SK-N-SH treated with all-trans-retinoic acid at 6 μM for 48 hours (cell line): ENCODE measurements at regions not wholly inside any gene's neighbourhood (a gene's known extent, or its start where the extent isn't known, plus 50 kb on each side); places are given as distances from the start of the nearest gene placed in this dataset.

Experiments
- ARNTL ChIP-seq: fragments of 450-650 bp; formaldehyde crosslinking; IDR thresholded peaks from 2 replicates; pipeline ENCODE4 v1.5.0; 2020; ENCODE audit warnings: low read depth, mild to moderate bottlenecking, moderate library complexity, borderline replicate concordance
- BACH2 ChIP-seq: fragments of 250-450 bp; sonication (Bioruptor Pico); IDR thresholded peaks from 2 replicates; pipeline ENCODE4 v1.9.0; 2021; ENCODE audit warnings: mild to moderate bottlenecking, borderline replicate concordance
- ESRRG ChIP-seq: fragments of 250-450 bp; sonication (Bioruptor Pico); IDR thresholded peaks from 2 replicates; pipeline ENCODE4 v1.6.1; 2021; ENCODE audit warnings: mild to moderate bottlenecking
- GLIS3 ChIP-seq: fragments of 250-450 bp; sonication (Bioruptor Pico); IDR thresholded peaks from 2 replicates; pipeline ENCODE4 v1.5.0; 2020; ENCODE audit warnings: mild to moderate bottlenecking, moderate library complexity
- ISL1 ChIP-seq: fragments of 250-450 bp; sonication (Bioruptor Pico); IDR thresholded peaks from 2 replicates; pipeline ENCODE4 v2.1.2; 2022; ENCODE audit warnings: mild to moderate bottlenecking, moderate library complexity
- OSR1 ChIP-seq: fragments of 250-450 bp; sonication (Bioruptor Pico); IDR thresholded peaks from 2 replicates; pipeline ENCODE4 v1.8.0; 2022; ENCODE audit warnings: moderate library complexity, mild to moderate bottlenecking, inconsistent platforms
- POU6F1 ChIP-seq: fragments of 250-450 bp; sonication (Bioruptor Pico); IDR thresholded peaks from 2 replicates; pipeline ENCODE4 v1.8.0; 2021; ENCODE audit warnings: low read depth, mild to moderate bottlenecking, moderate library complexity, borderline replicate concordance
- ZFP3 ChIP-seq: fragments of 250-450 bp; sonication (Bioruptor Pico); IDR thresholded peaks from 2 replicates; pipeline ENCODE4 v1.5.0; 2020; ENCODE audit warnings: mild to moderate bottlenecking, moderate library complexity
- ZNF8 ChIP-seq: fragments of 450-650 bp; formaldehyde crosslinking; IDR thresholded peaks from 2 replicates; pipeline ENCODE4 v1.5.0; 2020; ENCODE audit warnings: mild to moderate bottlenecking, moderate library complexity
- TF ChIP-seq, protein P1 (sequence below): fragments of 250-450 bp; sonication (Bioruptor Pico); IDR thresholded peaks from 2 replicates; pipeline ENCODE4 v1.5.1; 2020; ENCODE audit warnings: low read depth, mild to moderate bottlenecking, moderate library complexity
- TF ChIP-seq, protein P2 (sequence below): fragments of 250-450 bp; sonication (Bioruptor Pico); IDR thresholded peaks from 2 replicates; pipeline ENCODE4 v1.8.0; 2020; ENCODE audit warnings: mild to moderate bottlenecking, moderate library complexity, borderline replicate concordance

DNA sequence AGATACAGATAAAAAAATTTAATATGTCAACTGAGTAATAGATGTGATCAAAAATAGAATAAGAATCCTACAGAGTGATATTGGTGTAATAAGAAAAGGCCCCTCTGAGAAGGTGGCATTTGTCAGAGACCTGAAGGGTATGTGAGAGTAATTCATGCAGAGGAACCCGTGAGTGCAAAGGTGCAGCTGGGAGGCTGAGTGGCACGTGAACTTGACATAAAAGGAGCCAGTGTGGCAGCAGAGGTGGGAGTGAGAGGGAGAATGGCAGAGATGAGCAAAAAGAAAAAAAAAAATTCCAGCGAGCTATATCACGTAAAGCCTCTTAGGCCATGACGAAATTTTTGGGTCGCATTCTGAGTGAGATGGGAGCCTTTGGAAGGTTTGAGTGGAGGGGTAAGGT, 588.9 kb downstream of the KCTD12 start:
- TF ChIP-seq POU6F1 (CRISPR knock-in tag), result no peak
- no peak for TF ChIP-seq ISL1 (CRISPR knock-in tag)
- TF ChIP-seq, protein P1, sequence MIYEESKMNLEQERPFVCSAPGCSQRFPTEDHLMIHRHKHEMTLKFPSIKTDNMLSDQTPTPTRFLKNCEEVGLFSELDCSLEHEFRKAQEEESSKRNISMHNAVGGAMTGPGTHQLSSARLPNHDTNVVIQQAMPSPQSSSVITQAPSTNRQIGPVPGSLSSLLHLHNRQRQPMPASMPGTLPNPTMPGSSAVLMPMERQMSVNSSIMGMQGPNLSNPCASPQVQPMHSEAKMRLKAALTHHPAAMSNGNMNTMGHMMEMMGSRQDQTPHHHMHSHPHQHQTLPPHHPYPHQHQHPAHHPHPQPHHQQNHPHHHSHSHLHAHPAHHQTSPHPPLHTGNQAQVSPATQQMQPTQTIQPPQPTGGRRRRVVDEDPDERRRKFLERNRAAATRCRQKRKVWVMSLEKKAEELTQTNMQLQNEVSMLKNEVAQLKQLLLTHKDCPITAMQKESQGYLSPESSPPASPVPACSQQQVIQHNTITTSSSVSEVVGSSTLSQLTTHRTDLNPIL (CRISPR knock-in tag), result no peak
- TF ChIP-seq, protein P2, sequence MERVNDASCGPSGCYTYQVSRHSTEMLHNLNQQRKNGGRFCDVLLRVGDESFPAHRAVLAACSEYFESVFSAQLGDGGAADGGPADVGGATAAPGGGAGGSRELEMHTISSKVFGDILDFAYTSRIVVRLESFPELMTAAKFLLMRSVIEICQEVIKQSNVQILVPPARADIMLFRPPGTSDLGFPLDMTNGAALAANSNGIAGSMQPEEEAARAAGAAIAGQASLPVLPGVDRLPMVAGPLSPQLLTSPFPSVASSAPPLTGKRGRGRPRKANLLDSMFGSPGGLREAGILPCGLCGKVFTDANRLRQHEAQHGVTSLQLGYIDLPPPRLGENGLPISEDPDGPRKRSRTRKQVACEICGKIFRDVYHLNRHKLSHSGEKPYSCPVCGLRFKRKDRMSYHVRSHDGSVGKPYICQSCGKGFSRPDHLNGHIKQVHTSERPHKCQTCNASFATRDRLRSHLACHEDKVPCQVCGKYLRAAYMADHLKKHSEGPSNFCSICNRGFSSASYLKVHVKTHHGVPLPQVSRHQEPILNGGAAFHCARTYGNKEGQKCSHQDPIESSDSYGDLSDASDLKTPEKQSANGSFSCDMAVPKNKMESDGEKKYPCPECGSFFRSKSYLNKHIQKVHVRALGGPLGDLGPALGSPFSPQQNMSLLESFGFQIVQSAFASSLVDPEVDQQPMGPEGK (CRISPR knock-in tag), result no peak
- TF ChIP-seq BACH2 (CRISPR knock-in tag), result no peak
- no peak for TF ChIP-seq ARNTL (CRISPR knock-in tag)
- no peak for TF ChIP-seq OSR1 (CRISPR knock-in tag)
- no peak for TF ChIP-seq GLIS3 (CRISPR knock-in tag)
- TF ChIP-seq ZFP3 (CRISPR knock-in tag), result no peak
- TF ChIP-seq ZNF8 (CRISPR knock-in tag), result no peak
- TF ChIP-seq ESRRG, result no peak
